AG04450 (cell line): ENCODE measurements at regions not wholly inside any gene's neighbourhood (a gene's known extent, or its start where the extent isn't known, plus 50 kb on each side); places are given as distances from the start of the nearest gene placed in this dataset.

Source experiments
- CTCF ChIA-PET: fragments of 300-600, 350-600 bp; formaldehyde crosslinking; extraction: SDS; loops from one replicate; lab custom pipeline; 2022; ENCODE audit warnings: antibody characterized with exemption, inconsistent platforms; lab: Charles Lee
- POLR2A ChIA-PET: fragments of 350-600 bp; formaldehyde crosslinking; extraction: SDS; loops from one replicate; lab custom pipeline; 2021; ENCODE audit warnings: antibody characterized with exemption, inconsistent platforms; lab: Yijun Ruan, JAX
- DNase-seq: peaks from one replicate; pipeline ENCODE4 v3.0.0-alpha.2; 2011; ENCODE audit warnings: low read depth, low spot score
- H3K27ac ChIP-seq: one replicate; pipeline ENCODE4 v1.5.1; 2012; ENCODE audit warnings: low read depth, low read length, control low read depth
- H3K27me3 ChIP-seq: one replicate; pipeline ENCODE4 v1.6.0; 2012; ENCODE audit warnings: low read length; ENCODE audit not compliant: control insufficient read depth, insufficient read depth
- H3K4me3 ChIP-seq: 2 replicates; pipeline ENCODE4 v1.5.1; 2011; ENCODE audit warnings: mild to moderate bottlenecking, low read depth, low read length, control low read depth
- H3K9me3 ChIP-seq: 2 replicates; pipeline ENCODE4 v1.5.1; 2012; ENCODE audit warnings: low read length; ENCODE audit not compliant: control insufficient read depth, insufficient read depth
- TF ChIP-seq, protein P1 (sequence below): IDR thresholded peaks from 2 replicates; pipeline ENCODE4 v1.5.1; 2011; ENCODE audit warnings: low read depth, low read length, control low read depth, inconsistent platforms

DNA sequence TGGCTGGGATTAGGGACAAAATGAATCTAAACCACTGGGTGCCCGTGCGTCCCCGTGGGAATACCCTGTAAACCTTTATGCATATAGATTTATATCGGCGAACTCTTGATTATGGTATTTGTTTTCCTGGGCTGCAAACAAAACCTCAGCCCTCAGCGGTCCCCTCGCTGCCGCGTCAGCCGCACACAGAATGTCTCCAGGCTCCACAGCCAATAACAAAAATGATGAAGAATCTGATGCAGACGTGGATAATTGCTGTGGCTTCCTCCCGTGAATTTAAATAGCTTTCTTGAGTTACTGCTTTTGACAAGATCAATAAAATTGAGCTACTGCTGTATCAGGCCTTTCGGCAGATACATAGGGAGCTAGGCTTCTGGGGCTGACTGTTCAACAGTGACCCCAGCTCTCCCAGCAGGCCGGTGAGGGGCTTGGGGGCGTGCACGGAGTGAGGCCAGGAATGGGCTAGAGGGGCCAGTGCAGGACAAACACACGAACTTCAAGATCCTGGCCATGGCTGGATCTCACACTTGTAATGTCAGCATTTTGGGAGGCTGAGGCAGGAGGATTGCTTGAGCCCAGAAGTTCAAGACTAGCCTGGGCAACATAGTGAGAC, 125.8 kb upstream of the NCOR2 start:
- peaks cover 11% of the 10 kb centered on the region for H3K27me3 ChIP-seq
- H3K4me3 ChIP-seq, result no peak overlapping the region
- DNase-seq, result no peak
- TF ChIP-seq, protein P1, sequence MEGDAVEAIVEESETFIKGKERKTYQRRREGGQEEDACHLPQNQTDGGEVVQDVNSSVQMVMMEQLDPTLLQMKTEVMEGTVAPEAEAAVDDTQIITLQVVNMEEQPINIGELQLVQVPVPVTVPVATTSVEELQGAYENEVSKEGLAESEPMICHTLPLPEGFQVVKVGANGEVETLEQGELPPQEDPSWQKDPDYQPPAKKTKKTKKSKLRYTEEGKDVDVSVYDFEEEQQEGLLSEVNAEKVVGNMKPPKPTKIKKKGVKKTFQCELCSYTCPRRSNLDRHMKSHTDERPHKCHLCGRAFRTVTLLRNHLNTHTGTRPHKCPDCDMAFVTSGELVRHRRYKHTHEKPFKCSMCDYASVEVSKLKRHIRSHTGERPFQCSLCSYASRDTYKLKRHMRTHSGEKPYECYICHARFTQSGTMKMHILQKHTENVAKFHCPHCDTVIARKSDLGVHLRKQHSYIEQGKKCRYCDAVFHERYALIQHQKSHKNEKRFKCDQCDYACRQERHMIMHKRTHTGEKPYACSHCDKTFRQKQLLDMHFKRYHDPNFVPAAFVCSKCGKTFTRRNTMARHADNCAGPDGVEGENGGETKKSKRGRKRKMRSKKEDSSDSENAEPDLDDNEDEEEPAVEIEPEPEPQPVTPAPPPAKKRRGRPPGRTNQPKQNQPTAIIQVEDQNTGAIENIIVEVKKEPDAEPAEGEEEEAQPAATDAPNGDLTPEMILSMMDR, result no peak
- POLR2A ChIA-PET, result no interaction called here
- H3K27ac ChIP-seq, result no peak overlapping the region
- peaks cover 24% of the 10 kb centered on the region for H3K9me3 ChIP-seq
- CTCF ChIA-PET, result interaction anchor here (1.1 to 1.9 kb wide), 2 partner anchors 16 to 78 kb away, joined by 3 to 8 read pairs; no protein-coding TSS in a partner anchor

GRCh38 chr12:124692443-124692842, 125.0 kb upstream of the NCOR2 start:
- H3K27ac ChIP-seq, result no peak overlapping the region
- ChIA-PET POLR2A (no interaction called here), CTCF (no interaction called here)
- H3K4me3 ChIP-seq, result no peak overlapping the region
- TF ChIP-seq, protein P1, result no peak
- H3K9me3 ChIP-seq, result peaks cover 24% of the 10 kb centered on the region
- DNase-seq, result no peak
- peaks cover 11% of the 10 kb centered on the region for H3K27me3 ChIP-seq

DNA sequence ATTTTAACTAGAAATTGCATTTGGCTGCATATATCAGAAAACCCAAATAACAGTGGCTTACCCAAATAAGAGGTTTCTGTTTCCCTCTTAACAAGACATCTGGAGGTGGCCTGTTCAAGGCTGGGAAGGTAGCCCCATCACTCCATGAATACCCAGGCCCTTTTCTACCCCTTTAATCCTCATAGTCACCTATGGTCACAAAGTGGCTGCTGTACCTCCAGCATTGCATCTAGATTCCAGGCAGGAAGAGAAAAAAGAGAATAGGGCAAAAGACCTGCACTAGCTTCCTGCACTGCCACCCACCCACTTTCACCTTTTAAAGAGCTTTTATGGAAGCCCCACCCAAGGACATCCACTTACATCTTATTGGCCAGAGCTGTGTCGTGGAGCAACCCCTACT, 124.0 kb upstream of the NCOR2 start:
- TF ChIP-seq, protein P1, result no peak
- Histone ChIP-seq H3K9me3 (peaks cover 29% of the 10 kb centered on the region), H3K27ac (no peak overlapping the region), H3K4me3 (no peak overlapping the region), H3K27me3 (peaks cover 5% of the 10 kb centered on the region)
- CTCF ChIA-PET, result no interaction called here
- no peak for DNase-seq
- POLR2A ChIA-PET, result no interaction called here

DNA sequence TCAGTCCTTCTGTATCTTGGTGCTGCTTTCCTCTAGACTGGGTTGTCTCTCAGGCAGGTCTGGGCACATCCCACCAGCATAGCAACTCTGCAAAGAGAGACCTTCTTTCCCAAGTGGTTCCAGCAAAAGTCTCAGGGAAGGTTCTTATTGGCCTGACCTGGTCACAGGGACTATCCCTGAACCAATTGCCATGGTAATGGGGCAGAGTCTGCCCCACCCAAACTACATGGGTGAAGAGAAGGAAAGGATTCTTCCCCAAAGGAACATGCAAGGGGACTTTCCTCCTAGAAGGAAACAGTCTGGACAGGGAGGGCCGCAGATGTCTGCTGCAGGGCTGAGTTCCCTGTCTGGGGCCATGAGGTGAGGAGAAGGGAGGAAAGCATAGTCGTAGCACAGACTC, 122.2 kb upstream of the NCOR2 start:
- ChIA-PET CTCF (no interaction called here), POLR2A (no interaction called here)
- TF ChIP-seq, protein P1, result no peak

DNA sequence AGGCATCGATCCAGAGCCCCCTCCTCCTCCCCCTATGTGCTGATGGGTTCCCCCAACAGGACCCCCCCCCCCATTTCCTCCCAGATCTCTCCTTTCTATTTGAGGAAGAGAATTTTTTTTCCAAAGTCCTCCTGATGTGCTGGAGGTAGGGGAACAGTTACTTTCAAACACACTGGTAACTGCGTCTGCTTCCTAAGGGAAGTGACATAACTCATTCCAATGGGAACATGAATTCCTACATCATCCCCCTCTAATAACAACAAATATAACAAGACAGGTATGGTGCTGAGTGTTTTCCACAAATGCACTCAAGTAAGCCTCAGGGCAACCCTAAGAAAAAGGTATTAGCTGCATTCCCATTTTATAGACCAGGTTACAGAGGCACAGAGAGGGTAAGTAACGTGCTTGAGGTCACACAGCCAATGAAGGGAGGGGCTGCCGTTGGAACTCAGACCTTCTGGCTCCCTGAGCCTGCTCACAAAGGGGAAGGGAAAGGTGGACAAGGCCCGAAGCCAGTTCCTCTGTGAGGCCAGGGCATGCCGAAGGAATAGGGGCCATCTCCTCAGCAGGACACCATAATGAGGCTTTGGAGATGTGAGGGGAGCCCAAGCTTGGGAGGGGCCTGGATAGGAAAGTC, 121.1 kb upstream of the NCOR2 start:
- CTCF ChIA-PET, result interaction anchor here (0.6 kb wide), 1 partner anchor 300 kb away, joined by 4 read pairs; no protein-coding TSS in a partner anchor

More for the DNA sequence above, 122.2 kb upstream of the NCOR2 start:
- DNase-seq, result no peak
- Histone ChIP-seq H3K9me3 (peaks cover 32% of the 10 kb centered on the region), H3K4me3 (no peak overlapping the region), H3K27me3 (peaks cover 3% of the 10 kb centered on the region), H3K27ac (no peak overlapping the region)

More for the DNA sequence above, 121.1 kb upstream of the NCOR2 start:
- Histone ChIP-seq H3K9me3 (peaks cover 32% of the 10 kb centered on the region), H3K4me3 (no peak overlapping the region), H3K27me3 (peaks cover 3% of the 10 kb centered on the region), H3K27ac (no peak overlapping the region)
- POLR2A ChIA-PET, result interaction anchor here (0.7 to 1.0 kb wide), 3 partner anchors 21 to 64 kb away, joined by 3 to 8 read pairs (median 3); no protein-coding TSS in a partner anchor
- no peak for DNase-seq
- TF ChIP-seq, protein P1, result no peak
